HG03469 (cell line): ENCODE measurements at regions not wholly inside any gene's neighbourhood (a gene's known extent, or its start where the extent isn't known, plus 50 kb on each side); places are given as distances from the start of the nearest gene placed in this dataset.

Source experiments
- ATAC-seq: cut with Tn5 transposase; IDR thresholded peaks from one replicate; pipeline ENCODE4 v1.9.1; 2021; ENCODE audit warnings: mild to moderate bottlenecking, moderate library complexity, moderate number of reproducible peaks; ENCODE audit not compliant: unreplicated experiment

DNA sequence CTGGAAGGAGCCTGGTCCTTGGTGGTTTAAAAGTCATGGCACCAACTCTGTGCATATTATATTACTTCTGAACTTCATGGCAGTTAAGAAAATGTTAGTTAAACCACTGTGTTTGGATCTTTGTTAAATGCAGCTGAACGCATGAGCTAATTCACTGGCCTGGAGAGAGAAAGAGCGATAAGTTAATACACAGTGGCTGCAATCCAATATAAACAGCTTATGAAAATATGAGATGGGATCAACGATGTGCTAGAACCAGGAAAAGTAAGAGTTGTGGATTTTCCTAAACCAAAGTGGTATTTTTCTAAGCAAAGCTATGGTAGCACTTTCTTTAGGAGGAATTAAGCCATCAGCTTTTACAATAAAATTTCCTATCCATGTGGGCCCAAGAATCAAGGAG is 326.7 kb downstream of the MTX2 start:
- ATAC-seq: no peak

DNA sequence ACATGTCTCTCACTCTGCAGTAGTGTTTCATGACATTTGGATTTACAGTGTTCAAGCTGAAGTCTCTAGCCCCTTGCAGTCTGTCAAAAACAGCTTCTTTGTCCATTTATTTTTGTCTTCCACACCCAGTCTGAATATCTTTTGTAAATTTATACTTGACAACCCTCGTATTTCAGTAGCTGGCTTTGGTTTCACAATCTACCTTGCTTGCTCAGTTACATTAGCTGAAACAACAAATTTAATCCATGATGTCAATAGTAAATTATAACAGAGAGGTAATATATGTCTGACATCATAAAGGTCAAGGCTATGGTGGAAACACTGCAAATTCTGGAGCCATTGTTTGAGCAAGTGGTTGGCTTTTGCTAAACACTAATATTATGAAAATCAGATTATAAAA is 328.7 kb downstream of the MTX2 start:
- no peak for ATAC-seq

DNA sequence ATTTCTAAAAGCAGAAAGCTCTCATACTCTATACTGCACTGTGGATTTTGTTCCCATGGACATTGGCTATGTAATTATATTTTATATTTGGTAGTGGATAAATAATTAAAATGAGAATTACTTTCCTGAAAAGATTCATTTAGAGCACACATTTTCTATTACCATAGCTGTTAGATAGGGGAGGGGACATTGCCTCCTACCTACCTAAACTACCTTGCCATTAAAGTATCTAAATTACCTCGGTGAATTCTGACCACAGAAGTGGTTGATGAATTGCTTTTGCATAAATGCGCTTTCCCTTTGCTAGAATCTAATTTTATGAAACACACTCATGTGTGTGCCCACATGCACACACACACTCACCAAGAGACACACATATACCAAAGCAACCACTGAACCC is 329.1 kb downstream of the MTX2 start:
- ATAC-seq: no peak

DNA sequence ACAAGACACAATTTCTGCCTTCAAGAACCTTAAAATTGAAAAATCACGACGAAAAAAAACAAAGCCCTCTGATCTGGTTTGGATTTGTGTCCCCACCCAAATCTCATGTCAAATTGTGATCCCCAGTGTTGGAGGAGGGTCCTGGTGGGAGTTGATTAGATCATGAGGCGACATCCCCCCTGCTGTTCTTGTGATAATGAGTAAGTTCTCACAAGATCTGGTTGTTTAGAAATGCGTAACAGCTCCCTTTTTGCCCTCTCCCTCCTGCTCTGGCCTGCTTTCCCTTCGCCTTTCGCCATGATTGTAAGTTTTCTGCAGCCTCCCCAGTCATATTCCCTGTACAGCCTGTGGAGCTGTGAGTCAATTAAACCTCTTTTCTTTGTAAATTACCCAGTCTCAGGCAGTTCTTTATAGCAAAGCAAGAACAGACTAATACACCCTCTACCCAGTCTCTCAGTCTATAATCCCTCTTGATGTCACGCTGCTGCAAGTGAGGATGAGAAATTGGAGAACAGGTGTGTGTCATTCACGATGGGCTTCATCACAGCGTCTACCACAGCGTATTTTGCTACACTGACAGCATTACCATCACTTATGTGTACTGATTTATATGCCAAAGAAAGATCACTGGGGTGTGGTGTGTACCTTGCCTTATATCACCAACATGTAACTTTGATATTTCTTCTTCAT is 330.7 kb downstream of the MTX2 start:
- ATAC-seq: no peak

DNA sequence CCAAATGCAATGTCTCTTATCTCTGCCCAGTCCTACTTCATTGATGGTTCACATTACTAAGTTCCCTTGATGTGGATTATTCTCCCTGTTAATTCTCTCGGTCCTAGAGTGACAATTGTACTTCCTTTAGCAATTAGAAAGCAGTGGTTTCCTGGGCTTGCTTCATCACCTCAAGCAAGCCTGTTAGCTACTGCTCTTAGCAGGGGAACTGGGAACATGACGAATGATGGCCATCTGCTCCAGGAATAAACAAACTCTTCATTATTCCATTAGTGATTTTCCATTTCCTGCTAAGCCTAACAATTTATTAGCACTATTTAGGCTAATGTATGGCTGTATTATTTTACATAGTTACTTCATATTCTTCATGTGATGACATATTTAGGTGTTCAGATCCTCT is 331.8 kb downstream of the MTX2 start:
- ATAC-seq: no peak

DNA sequence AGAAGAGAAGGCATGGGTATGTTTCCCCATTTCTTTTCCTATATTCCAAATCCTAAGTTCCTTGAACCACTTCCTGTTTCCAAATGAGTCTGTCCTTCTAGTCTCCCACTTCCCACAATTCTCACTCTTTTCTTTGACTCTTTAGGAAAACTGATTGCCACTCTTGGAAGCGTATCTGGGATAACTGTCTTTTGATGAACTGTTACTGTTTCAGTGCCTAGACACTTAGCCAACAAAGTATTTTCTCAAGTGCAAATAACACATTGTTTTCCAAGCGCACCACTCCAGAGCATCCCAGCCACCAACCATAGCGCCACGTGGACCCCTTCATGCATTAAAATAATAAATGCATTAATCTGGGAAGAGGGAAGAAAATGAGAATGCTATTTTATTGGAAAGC is 342.8 kb downstream of the MTX2 start:
- no peak for ATAC-seq

GRCh38 chr2:176612736-176613135 is 343.5 kb downstream of the MTX2 start:
- ATAC-seq: no peak

- ATAC-seq: no peak
Observed at GRCh38 chr2:176613323-176613987, 344.2 kb downstream of the MTX2 start.

- ATAC-seq: no peak
Observed at GRCh38 chr2:176614049-176614448, 344.8 kb downstream of the MTX2 start.

- no peak for ATAC-seq
Observed at GRCh38 chr2:176614930-176615329, 345.7 kb downstream of the MTX2 start.

DNA sequence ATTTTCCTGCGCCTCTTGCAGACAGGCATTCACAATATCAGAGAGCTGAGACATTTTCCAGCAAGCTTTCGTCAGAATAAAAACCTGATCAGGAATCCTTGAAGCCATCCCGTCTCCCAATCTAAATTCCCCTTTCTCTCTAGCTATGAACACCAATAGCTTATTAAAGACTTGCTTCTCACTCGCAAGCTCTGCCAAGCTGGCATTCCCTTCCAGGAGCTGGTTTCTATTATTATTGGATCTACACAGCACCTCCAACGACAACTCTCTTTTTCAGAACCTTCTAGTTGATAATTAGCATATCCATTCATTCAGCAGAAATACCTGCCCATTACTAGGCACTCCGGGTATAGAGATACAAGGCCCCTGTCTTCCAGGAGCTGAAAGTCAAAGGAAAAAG is 350.3 kb downstream of the MTX2 start:
- ATAC-seq: no peak

DNA sequence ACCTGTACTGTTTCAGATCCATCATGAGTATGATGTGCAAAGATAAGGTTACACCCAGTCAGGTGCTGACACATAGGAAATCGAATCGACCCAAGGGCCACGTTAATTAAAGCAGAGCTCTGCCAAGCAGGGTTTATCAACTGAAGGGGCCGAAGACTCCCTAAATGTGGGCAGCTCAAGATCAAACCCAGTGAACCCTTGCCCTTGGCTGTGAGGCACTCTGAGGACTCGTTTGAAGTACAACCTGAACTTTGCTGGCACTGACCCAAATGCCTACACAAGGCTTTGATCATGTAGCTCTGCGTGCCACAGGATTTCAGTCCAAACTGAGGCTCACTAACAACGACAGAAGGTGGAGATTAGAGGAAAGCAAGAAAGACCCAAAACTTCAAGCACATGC is 352.1 kb downstream of the MTX2 start:
- no peak for ATAC-seq

- no peak for ATAC-seq
Observed at GRCh38 chr2:176622792-176623191, 353.6 kb downstream of the MTX2 start.

- no peak for ATAC-seq
Observed at GRCh38 chr2:176626796-176627195, 357.6 kb downstream of the MTX2 start.

GRCh38 chr2:176628438-176628837 is 359.2 kb downstream of the MTX2 start:
- ATAC-seq: no peak

DNA sequence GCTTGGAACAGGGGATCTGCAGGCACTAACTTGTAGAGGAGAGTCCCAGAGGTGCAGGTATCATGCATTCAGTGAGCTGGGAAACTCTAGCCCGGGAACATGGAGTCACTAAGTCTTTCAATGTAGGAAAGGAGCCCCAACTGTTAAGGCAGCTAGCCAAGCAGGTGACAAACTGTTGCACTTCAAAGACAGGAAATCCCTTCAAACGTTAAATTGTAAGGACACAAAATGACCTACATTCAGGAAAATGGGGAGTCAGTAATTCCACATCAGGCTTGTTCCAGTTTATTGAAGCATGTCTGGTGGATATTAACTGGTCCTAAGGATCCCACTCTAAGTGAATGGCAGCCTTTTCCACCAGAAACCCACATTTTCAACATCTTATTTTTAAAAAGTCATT is 364.5 kb downstream of the MTX2 start:
- no peak for ATAC-seq

DNA sequence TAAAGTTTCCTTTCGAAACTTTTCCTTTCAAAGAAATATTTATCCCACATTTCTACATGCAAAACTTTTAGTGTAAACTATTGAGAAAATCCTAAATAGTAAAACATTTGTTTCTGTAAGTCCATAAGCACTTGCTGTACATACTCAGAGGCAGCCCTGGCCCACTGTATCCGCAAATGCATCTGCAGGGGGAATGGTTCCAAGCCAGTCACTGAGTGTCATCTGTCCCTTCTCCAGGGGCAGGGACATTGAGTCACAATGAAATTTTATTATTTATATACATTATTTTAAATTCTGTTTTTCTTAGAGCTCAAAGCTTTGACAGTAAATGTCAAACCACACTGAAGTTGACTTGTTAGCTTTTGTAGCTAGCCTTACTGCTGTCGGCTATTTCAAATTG is 367.2 kb downstream of the MTX2 start:
- no peak for ATAC-seq

DNA sequence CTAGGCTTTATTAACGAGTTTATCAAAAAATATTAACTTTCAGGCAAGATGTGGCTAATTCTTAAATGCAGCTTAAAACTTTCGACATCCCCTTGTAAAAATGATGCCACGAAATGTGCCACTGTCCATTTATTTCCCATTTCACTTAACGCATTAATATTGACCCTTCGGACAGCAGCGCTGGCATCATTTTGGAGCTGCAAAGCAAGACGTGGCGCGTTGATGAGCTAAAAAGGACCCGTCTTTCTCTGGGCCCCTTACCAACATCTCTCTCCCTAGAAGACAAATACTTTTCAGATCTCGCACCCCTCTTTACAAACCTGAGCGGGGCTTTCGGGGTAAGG is 367.9 kb downstream of the MTX2 start:
- no peak for ATAC-seq

GRCh38 chr2:176637486-176638166 is 368.4 kb downstream of the MTX2 start:
- ATAC-seq: peak; percentile 16

GRCh38 chr2:176638167-176639015 is 369.1 kb downstream of the MTX2 start:
- peak; percentile 60 for ATAC-seq

DNA sequence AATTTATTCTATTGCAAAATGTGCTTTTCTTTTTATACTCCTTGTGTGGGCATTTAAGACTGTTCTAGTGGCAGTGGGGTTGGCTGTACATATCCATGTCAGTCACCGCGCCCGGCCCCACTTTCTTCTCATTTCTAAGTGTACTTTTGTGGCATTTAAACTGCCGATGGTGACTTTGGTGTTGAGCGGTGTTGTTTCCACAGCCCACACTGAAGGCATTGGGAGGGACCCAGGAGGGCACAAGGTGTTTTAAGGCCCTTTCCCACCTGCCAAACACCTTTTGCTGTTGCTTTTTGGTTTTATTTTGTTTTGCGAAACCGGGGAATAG is 369.7 kb downstream of the MTX2 start:
- no peak for ATAC-seq

- ATAC-seq: no peak
Observed at GRCh38 chr2:176639671-176640070, 370.4 kb downstream of the MTX2 start.
